ENCODE measurements at regions not wholly inside any gene's neighbourhood (a gene's known extent, or its start where the extent isn't known, plus 50 kb on each side); places are given as distances from the start of the nearest gene placed in this dataset.

- no peak for TF ChIP-seq CTCF (IDR thresholded peaks at IDR 0.05)
- no peaks in the 10 kb centered on the region for H3K36me3 Mint-ChIP-seq (ENCODE audit: unreplicated experiment)
- H3K27ac Mint-ChIP-seq (ENCODE audit: unreplicated experiment) = no peak overlapping the region
- no peaks in the 10 kb centered on the region for H3K9me3 Mint-ChIP-seq (ENCODE audit: unreplicated experiment)
- no peak for DNase-seq (ENCODE audit: extremely low spot score, unreplicated experiment)
- no peaks in the 10 kb centered on the region for H3K4me1 Mint-ChIP-seq (ENCODE audit: unreplicated experiment)
- peaks cover 5% of the 10 kb centered on the region for H3K27me3 Mint-ChIP-seq (ENCODE audit: unreplicated experiment)
- H3K4me3 Mint-ChIP-seq (ENCODE audit: unreplicated experiment) = no peak overlapping the region
Measured at GRCh38 chr4:10256203-10256602, 139.6 kb upstream of the WDR1 start.

- peaks cover 5% of the 10 kb centered on the region for H3K27me3 Mint-ChIP-seq (ENCODE audit: unreplicated experiment)
- no peak for TF ChIP-seq CTCF (IDR thresholded peaks at IDR 0.05)
- no peaks in the 10 kb centered on the region for H3K36me3 Mint-ChIP-seq (ENCODE audit: unreplicated experiment)
- no peak overlapping the region for H3K4me3 Mint-ChIP-seq (ENCODE audit: unreplicated experiment)
- H3K27ac Mint-ChIP-seq (ENCODE audit: unreplicated experiment) = no peak overlapping the region
- no peaks in the 10 kb centered on the region for H3K4me1 Mint-ChIP-seq (ENCODE audit: unreplicated experiment)
- no peak for DNase-seq (ENCODE audit: extremely low spot score, unreplicated experiment)
- no peaks in the 10 kb centered on the region for H3K9me3 Mint-ChIP-seq (ENCODE audit: unreplicated experiment)
Measured at GRCh38 chr4:10253765-10254164, 137.2 kb upstream of the WDR1 start.

- no peak overlapping the region for H3K27ac Mint-ChIP-seq (ENCODE audit: unreplicated experiment)
- no peak overlapping the region for H3K4me3 Mint-ChIP-seq (ENCODE audit: unreplicated experiment)
- H3K27me3 Mint-ChIP-seq (ENCODE audit: unreplicated experiment) = peaks cover 10% of the 10 kb centered on the region
- TF ChIP-seq CTCF (IDR thresholded peaks at IDR 0.05) = no peak
- H3K4me1 Mint-ChIP-seq (ENCODE audit: unreplicated experiment) = no peaks in the 10 kb centered on the region
- no peaks in the 10 kb centered on the region for H3K36me3 Mint-ChIP-seq (ENCODE audit: unreplicated experiment)
- DNase-seq (ENCODE audit: extremely low spot score, unreplicated experiment) = no peak
- H3K9me3 Mint-ChIP-seq (ENCODE audit: unreplicated experiment) = no peaks in the 10 kb centered on the region
Measured at GRCh38 chr4:10245751-10246150, 129.2 kb upstream of the WDR1 start.

- DNase-seq (ENCODE audit: extremely low spot score, unreplicated experiment) = no peak
- no peak overlapping the region for H3K27ac Mint-ChIP-seq (ENCODE audit: unreplicated experiment)
- H3K4me3 Mint-ChIP-seq (ENCODE audit: unreplicated experiment) = no peak overlapping the region
- H3K4me1 Mint-ChIP-seq (ENCODE audit: unreplicated experiment) = no peaks in the 10 kb centered on the region
- peaks cover 10% of the 10 kb centered on the region for H3K27me3 Mint-ChIP-seq (ENCODE audit: unreplicated experiment)
- H3K36me3 Mint-ChIP-seq (ENCODE audit: unreplicated experiment) = no peaks in the 10 kb centered on the region
- no peak for TF ChIP-seq CTCF (IDR thresholded peaks at IDR 0.05)
- H3K9me3 Mint-ChIP-seq (ENCODE audit: unreplicated experiment) = no peaks in the 10 kb centered on the region
Measured at GRCh38 chr4:10243856-10244255, 127.3 kb upstream of the WDR1 start.

- no peak for DNase-seq (ENCODE audit: extremely low spot score, unreplicated experiment)
- no peaks in the 10 kb centered on the region for H3K36me3 Mint-ChIP-seq (ENCODE audit: unreplicated experiment)
- no peak overlapping the region for H3K4me3 Mint-ChIP-seq (ENCODE audit: unreplicated experiment)
- peaks cover 12% of the 10 kb centered on the region for H3K27me3 Mint-ChIP-seq (ENCODE audit: unreplicated experiment)
- H3K27ac Mint-ChIP-seq (ENCODE audit: unreplicated experiment) = no peak overlapping the region
- H3K4me1 Mint-ChIP-seq (ENCODE audit: unreplicated experiment) = no peaks in the 10 kb centered on the region
- TF ChIP-seq CTCF (IDR thresholded peaks at IDR 0.05) = no peak
- H3K9me3 Mint-ChIP-seq (ENCODE audit: unreplicated experiment) = no peaks in the 10 kb centered on the region
Measured at GRCh38 chr4:10240691-10241090, 124.1 kb upstream of the WDR1 start.
